ENCODE measurements at regions not wholly inside any gene's neighbourhood (a gene's known extent, or its start where the extent isn't known, plus 50 kb on each side); places are given as distances from the start of the nearest gene placed in this dataset.

DNA sequence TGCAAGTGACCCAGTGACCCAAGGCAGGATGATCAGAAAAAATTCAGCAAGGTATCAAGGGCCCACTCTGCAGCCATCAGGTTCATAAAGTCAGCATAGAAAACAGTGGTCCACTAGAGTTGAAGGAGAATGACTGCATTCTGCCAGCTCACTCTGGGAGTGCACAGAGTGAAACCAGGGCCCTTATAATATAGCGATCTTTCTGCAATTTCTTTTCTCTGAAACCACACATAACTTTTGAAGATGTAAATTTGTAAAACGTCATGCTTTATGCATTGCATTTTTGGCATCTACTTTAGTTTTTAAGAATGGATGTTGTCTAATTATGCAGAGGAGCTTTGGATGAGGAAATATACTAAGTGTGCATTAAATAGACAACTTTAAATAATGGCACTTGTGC is 225.0 kb upstream of the SMIM21 start:
- no peak for DNase-seq

GRCh38 chr18:75644871-75645270 is 217.4 kb upstream of the SMIM21 start:
- DNase-seq, result no peak

DNA sequence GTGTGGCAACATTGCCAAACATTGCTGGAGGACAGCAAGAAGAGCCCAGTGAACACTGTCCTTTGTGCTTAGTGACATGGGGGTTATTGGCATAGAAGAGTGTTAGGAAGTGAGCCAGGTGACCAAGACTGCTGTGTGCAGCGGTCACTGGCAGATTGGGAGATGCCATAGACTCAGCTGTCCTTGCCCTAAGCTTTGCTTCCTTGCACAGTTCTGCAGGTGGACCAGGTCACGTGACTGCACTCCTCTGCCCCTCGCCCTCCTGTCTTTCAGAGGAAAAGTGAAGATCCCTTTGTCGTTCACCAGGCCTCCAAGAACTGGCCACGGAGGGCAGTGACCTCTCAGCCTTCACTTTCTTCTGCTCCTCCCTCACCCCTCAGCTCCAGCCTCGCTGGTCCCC is 215.6 kb upstream of the SMIM21 start:
- DNase-seq, result no peak

DNA sequence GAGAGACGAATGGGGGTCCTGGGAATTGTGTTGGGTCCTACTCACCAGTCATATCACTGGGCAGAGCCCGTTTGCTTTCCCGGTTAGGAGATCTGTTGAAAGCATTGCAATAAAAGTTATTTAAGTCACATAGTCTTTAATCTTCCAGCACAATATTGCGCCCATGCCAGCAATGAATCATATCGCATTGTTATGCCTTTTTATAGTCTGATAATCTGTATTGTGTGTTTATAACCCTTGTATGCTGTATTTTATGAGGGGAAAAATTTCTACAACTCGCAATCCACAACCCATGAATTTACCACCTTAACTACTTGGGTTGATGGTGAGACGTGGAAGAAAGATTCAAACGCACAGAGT is 211.9 kb upstream of the SMIM21 start:
- DNase-seq, result no peak

- no peak for DNase-seq
Measured at GRCh38 chr18:75638776-75639471, 211.4 kb upstream of the SMIM21 start.

DNA sequence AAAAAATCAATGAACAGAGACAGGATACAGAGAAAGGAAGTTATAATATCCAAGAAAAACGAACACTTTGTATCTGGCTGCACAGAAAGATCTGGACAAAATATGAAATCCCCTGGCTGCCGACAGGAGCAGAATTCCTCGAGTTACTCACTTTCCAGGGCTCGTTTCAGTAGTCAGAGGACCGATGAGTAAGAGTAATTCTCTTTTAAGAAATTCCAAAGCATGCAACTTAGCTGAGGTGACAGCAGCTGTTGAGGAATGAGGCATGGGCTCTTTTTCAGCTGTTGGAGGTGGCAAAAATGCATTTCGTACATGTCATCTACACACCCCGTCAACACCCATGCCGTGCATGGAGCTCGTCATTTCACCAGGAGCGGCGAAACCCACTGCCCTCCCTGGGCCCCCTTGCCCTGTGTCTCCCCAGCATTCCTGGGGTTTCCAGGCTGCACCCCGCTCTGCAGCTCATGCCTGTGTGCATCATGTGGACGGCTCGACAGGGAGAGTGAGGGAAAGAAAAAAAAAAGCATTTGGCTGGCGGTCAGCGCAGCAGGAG is 210.8 kb upstream of the SMIM21 start:
- no peak for DNase-seq

- DNase-seq, result peak; percentile 72
Measured at GRCh38 chr18:75635096-75635495, 207.6 kb upstream of the SMIM21 start.

DNA sequence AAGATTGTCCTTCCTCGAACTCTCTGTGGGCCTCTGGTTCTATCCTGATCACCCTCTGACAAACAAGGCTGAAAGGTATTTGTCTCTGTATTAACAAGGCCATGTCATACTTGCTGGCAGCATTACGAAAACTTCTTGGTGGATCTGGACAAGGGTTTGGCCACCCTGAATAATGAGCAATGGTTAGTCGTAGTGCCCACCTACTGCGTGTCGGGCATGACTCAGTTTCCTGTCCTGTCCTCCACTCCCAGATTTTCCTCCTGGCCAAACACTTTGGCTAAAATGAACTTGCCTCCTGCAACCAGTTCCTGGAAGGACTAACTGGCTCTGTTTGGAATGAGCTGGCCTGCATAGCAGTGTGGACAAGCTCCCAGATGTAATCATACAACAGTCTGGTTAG is 198.5 kb upstream of the SMIM21 start:
- DNase-seq, result no peak

GRCh38 chr18:75624869-75625268 is 197.4 kb upstream of the SMIM21 start:
- DNase-seq, result no peak

DNA sequence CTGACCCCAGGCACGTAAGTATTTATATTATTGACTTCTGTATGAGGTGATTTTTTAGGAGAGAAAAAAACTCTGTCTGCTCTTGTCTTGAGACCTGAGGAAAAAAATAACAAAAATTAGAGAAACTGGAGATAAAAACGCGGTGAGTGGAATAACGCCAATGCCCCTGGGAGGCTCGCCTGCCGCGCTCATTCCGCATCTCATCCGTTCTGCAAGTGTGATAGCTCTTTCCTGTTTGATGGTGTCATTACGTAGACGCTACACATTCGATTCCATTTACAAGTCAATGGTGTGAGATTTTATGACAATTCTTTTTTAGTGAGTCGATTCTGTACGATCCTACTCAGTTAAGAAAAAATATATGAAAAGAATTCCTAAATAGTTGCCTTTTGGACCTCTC is 194.3 kb upstream of the SMIM21 start:
- DNase-seq, result no peak

GRCh38 chr18:75618146-75618545 is 190.6 kb upstream of the SMIM21 start:
- DNase-seq, result no peak

DNA sequence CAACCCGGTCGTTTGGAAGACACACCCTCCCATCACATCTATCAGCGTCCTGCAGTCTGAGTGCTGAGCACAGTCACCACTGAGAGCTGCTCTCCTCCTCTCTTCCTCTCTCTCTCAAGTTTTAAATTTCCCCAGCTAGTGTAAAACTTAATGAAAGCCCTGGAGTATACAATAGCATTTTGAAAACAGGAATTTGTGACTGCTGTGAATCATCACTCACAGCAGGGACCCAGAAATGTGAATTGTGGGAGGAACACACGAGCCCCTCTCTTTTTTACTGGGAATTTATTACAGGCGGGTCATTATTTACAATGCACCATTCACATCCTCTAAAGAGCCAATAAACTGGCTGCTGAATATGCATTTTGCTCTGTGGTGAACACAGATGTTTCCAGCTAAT is 185.0 kb upstream of the SMIM21 start:
- DNase-seq, result peak; percentile 64

DNA sequence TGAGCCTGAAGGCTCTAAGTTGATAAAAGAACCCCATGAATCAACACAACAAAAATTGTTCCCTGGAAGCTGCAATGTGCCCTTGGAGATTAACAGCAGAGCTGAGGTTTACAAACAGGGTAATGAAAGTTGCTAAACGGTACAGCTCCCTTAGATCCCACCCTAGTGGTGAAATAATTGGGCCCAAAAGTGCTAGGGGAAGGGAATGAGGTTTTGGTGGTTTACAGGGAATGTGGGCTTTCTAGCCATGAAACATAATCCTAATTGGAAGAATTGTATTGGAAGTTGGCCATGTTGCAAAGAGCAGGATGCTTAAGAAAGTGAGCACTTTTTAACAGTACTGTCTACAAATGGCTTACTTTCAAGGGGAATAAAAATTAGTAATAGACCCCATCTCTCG is 180.2 kb upstream of the SMIM21 start:
- no peak for DNase-seq

- no peak for DNase-seq
Measured at GRCh38 chr18:75592527-75592926, 165.0 kb upstream of the SMIM21 start.

GRCh38 chr18:75588412-75588811 is 160.9 kb upstream of the SMIM21 start:
- DNase-seq, result no peak

- no peak for DNase-seq
Measured at GRCh38 chr18:75587131-75587530, 159.6 kb upstream of the SMIM21 start.

DNA sequence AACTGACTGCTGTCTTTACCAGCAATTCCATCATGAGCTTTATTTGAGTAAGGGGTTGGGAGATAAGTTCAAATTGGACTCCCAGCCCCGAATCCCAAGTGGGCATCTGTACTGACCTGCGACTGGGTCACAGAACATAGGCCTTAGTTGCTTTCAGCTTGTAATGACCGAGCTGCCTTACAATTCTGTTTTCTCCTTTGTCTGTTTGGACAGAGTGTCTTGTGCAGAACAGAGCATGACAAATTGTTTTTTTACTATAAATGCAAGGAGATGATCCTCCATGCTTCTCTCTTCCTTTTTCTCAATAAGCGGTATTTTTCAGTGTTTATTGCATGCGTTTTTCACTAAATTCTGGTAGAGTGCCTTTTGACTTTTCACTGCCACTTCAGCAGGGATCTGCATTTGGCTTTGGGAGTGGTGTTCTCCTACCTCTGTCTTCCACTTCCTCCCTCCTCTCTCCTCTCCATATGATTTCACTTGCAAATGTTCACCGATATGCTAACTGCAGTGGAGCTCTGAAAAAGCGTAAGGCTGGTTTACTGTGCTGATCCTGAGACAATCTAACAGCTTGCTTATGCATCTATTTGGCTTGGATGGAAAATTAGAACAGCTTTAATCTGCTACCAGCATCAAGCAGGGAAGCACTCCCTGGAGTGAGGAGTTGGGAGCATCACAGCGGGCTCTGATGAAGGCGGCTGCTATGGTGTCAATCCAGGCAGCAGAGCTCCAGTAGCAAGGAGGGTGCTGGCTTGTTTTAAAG is 158.8 kb upstream of the SMIM21 start:
- DNase-seq, result no peak

DNA sequence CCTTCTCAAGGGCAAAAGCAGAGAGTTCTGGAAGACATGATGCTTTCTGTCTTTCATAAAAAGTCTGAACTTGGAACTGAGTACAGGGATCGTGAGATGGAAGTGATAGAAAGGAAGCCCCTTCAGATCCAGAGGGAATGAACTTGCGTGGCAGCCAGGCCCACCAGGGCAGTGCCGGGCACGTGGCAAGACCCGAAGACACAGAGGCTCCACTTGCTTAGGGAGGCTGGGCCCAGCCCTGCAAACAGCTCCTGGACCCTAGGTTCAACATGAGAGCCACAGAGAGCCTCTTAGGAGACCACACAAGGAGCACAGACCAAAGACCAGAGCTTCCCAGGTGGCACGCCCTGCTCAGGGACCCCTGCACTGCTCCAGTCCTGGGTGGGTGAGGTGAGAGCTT is 155.4 kb upstream of the SMIM21 start:
- DNase-seq, result no peak

DNA sequence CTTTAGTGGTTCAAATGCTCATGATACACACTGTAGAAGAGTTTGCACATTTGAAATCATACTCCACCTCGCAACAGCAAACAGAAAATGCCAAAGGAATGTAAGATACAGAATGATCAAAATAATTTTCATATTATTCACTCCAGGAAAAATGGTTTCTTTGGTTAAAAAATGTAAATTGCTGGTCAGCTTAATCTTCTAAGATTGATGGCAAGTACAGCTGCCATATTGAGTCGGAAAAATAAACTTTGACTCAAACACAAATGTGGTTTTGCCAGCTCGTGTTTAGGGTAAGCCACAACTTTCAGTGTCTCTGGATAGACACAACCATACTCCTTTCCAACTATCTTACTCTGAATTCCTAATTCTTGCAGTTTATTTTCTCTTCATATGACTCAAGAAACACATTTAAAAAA is 154.9 kb upstream of the SMIM21 start:
- no peak for DNase-seq

DNA sequence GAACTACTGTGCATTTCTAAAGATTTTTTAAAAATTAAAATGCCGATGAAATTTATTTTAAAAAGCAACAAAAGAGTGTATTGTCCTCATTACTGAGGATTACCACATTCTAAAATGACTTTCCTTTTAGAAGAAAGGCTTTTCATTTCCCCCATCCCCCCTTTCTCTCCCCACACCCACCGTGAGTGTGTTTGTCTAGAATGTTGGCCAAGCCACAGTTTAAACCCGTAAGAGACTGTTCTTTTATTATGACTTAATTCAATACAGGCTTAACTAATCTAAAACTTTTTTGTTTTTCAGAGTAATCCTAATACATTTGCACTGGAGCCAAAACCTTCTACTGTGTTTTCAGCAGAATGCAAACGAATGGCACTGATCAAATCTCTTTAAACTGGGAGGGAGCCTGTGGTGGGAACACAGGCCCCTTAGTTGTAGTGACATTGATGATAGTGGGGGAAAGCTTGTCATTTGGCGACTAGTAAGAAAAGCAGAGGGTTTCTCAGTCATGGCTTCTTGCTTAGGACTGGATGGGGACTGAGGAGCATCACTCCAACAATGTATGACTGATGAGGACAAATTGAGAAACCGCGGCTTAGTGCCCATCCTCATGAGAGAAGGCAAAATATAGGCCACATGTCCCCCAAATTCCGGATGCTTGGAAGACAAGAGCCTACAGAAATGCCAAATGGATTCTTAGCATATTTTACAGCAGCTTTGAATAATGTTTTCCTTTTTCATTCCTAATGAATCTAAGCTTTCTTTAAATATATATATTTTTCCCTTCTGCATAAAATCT is 154.0 kb upstream of the SMIM21 start:
- DNase-seq, result no peak

DNA sequence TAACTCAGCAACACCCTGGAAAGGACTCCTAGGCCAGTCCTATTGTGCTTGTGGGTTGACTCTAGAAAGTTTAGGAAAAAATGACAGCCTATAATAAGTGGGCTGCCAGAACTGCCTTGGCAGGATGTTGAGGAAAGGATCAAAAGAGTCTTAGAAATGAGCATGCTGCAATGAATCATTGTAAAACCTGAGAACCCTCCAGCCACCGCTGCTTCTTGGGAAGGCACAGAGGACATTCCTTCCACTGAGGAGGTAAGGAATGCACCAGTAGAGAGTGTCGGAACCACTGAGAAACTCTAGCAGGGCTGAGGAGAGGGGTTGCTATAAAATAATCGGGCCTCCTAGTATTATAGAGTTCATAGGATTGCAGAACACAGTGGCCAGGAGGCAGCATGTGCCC is 146.7 kb upstream of the SMIM21 start:
- DNase-seq, result no peak

GRCh38 chr18:75563150-75563549 is 135.6 kb upstream of the SMIM21 start:
- DNase-seq, result no peak

- no peak for DNase-seq
Measured at GRCh38 chr18:75562216-75562615, 134.7 kb upstream of the SMIM21 start.

GRCh38 chr18:75558790-75559189 is 131.3 kb upstream of the SMIM21 start:
- no peak for DNase-seq
